Body of pancreas (tissue), 4 donors: ENCODE measurements at regions not wholly inside any gene's neighbourhood (a gene's known extent, or its start where the extent isn't known, plus 50 kb on each side); places are given as distances from the start of the nearest gene placed in this dataset.

Source experiments
- CTCF ChIP-seq, 7 experiments: fragments of 450-650 bp in 4 of 7; fragments of 200-600 bp in 3 of 7; sonication (generic) in 3 of 7; IDR thresholded peaks; one replicate each; pipeline ENCODE4 v1.5.1; 2016 to 2019; ENCODE audit warnings: antibody characterized with exemption in 7 of 7
- POLR2A ChIP-seq, 3 donors: fragments of 450-650 bp; IDR thresholded peaks; one replicate each; pipeline ENCODE4 v1.6.1; 2016; ENCODE audit warnings: antibody characterized with exemption in 3 of 3, mild to moderate bottlenecking in 2 of 3

GRCh38 chr7:7054252-7054830 lies 128.0 kb upstream of the C1GALT1 start:
- TF ChIP-seq POLR2A (IDR thresholded peaks at IDR 0.05), result no peak
- TF ChIP-seq CTCF (IDR thresholded peaks at IDR 0.05), result no peak
